Activated CD8-positive, alpha-beta T cell treated with anti-CD3 and anti-CD28 coated beads for 36 hours (primary cell): ENCODE measurements at regions not wholly inside any gene's neighbourhood (a gene's known extent, or its start where the extent isn't known, plus 50 kb on each side); places are given as distances from the start of the nearest gene placed in this dataset.

Experiments used
- ATAC-seq: fragments of 200-7000 bp; cut with Tn5 transposase; one replicate; pipeline ENCODE4 v1.10.0; 2021; ENCODE audit warnings: mild to moderate bottlenecking, moderate library complexity
- CTCF ChIA-PET: fragments of 350-600 bp; sonication (Branson Sonifier 250); formaldehyde crosslinking; loops from one replicate; lab custom pipeline; 2021; ENCODE audit warnings: antibody characterized with exemption; lab: Charles Lee
- POLR2A ChIA-PET: fragments of 350-600 bp; sonication (Branson Sonifier 250); formaldehyde crosslinking; loops from one replicate; lab custom pipeline; 2021; ENCODE audit warnings: antibody characterized with exemption; lab: Charles Lee
- DNase-seq: peaks from one replicate; pipeline ENCODE4 v3.0.0-alpha.2; 2020
- H3K27ac Mint-ChIP-seq: one replicate; pipeline ENCODE4 v1.8.0; 2021; ENCODE audit warnings: mild to moderate bottlenecking, mixed read lengths
- H3K27me3 Mint-ChIP-seq: one replicate; pipeline ENCODE4 v1.8.0; 2021; ENCODE audit warnings: mixed read lengths
- H3K36me3 Mint-ChIP-seq: one replicate; pipeline ENCODE4 v1.8.0; 2021; ENCODE audit warnings: low read depth, mixed read lengths
- H3K4me1 Mint-ChIP-seq: one replicate; pipeline ENCODE4 v1.8.0; 2021; ENCODE audit warnings: low read depth, mixed read lengths
- H3K4me3 Mint-ChIP-seq: one replicate; pipeline ENCODE4 v1.8.0; 2021; ENCODE audit warnings: mild to moderate bottlenecking, moderate library complexity, mixed read lengths
- H3K9me3 Mint-ChIP-seq: one replicate; pipeline ENCODE4 v1.8.0; 2021; ENCODE audit warnings: mixed read lengths
- intact Hi-C: fragments of 100-400 bp; cut with micrococcal nuclease; formaldehyde crosslinking; loops from one replicate; pipeline ENCODE4 v1.10.0; 2022
- TF ChIP-seq, protein P1 (sequence below): fragments of 200-600 bp; IDR thresholded peaks from one replicate; pipeline ENCODE4 v1.8.0; 2022; ENCODE audit warnings: antibody characterized with exemption, mild to moderate bottlenecking

DNA sequence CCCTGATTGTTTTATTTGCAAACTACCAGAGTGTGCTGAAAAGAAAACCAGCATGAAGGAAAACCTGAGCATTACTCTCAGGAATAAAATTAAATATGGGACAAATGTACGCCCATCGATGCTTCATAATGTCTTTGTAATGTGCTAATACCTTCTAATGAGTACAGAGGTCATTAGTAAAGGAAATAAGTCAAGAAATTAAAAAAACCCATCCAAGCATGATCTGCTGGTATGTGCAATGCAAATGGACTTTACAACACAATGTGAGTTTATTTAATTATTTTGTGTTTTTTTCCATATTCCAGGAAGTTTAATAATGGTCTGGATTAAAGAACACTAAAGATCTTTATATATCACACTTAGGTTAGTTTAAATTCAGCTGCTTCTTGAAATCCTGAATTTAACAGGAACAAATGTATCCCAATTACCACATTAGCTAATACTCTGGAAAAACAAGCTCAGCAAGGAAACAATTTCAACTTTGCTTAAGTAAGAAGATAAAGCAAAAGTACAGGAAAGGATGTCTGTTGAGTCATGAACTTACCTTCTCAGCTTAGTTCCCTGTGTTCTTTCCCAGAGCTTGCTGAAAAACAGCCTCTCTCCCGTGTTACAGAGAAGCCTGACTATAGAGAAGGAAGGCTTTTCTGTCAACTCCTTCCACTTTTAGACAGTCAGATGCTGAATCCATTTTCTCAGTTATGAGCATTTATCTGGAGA, 179.3 kb upstream of the TMEM260 start:
- H3K4me3 Mint-ChIP-seq: no peak overlapping the region
- intact Hi-C loops: no loop called here
- peaks cover 4% of the 10 kb centered on the region for H3K27me3 Mint-ChIP-seq
- CTCF ChIA-PET: interaction anchor here (0.9 kb wide), 1 partner anchor 12 kb away, joined by 3 read pairs; no protein-coding TSS in a partner anchor
- H3K4me1 Mint-ChIP-seq: no peaks in the 10 kb centered on the region
- POLR2A ChIA-PET: no interaction called here
- DNase-seq (no peak), ATAC-seq (no peak)
- H3K36me3 Mint-ChIP-seq: no peaks in the 10 kb centered on the region
- H3K9me3 Mint-ChIP-seq: peaks cover 7% of the 10 kb centered on the region
- TF ChIP-seq, protein P1, sequence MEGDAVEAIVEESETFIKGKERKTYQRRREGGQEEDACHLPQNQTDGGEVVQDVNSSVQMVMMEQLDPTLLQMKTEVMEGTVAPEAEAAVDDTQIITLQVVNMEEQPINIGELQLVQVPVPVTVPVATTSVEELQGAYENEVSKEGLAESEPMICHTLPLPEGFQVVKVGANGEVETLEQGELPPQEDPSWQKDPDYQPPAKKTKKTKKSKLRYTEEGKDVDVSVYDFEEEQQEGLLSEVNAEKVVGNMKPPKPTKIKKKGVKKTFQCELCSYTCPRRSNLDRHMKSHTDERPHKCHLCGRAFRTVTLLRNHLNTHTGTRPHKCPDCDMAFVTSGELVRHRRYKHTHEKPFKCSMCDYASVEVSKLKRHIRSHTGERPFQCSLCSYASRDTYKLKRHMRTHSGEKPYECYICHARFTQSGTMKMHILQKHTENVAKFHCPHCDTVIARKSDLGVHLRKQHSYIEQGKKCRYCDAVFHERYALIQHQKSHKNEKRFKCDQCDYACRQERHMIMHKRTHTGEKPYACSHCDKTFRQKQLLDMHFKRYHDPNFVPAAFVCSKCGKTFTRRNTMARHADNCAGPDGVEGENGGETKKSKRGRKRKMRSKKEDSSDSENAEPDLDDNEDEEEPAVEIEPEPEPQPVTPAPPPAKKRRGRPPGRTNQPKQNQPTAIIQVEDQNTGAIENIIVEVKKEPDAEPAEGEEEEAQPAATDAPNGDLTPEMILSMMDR: no peak
- no peak overlapping the region for H3K27ac Mint-ChIP-seq

DNA sequence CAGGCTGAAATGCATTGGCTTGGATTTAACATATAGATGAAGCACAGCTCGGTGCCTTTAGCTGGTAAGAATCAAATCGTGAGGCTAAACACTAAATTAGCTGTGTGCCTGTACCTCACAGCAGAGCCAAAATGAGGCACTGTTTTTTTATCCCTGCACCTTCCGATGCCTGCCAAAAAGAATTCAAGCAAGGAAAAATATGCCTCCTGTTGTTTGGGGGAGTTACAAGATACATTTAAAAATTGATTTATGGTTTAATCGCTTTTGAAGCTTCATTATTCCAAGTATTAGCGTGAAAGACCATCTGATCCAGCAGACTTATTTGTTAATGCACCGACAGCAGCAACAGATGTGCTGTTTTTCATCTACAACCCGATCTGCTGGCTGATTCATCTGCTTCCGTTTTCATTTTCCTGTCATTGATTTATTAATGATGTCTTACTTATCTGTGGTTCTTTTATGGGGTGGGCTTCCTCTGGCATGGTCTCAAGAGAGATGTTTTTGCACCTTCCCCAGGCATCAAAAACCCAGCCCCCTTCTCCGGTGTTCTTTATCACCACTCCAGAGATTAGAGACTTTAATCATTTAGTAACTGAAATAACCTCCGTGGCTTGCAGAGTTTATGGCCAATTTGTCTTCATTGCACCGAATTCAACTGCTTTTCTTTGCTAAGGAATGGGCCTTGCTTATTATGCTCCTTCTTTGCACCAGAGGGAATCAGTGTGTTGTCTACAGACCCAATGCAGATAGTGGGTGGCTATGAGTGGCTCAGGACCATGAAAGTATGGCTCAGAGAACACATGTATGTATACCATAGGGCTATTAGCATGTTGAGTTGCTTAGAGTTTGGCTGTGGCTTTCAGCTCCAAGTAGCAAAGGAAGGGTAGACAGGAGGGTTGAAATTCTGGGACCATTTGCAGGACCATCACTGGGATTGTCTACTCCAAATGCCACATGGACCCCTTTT, 166.8 kb upstream of the TMEM260 start:
- TF ChIP-seq, protein P1: no peak
- peak overlapping the region; percentile 27 for H3K4me3 Mint-ChIP-seq
- POLR2A ChIA-PET: no interaction called here
- H3K27ac Mint-ChIP-seq: no peak overlapping the region
- peaks cover 5% of the 10 kb centered on the region for H3K27me3 Mint-ChIP-seq
- H3K36me3 Mint-ChIP-seq: no peaks in the 10 kb centered on the region
- intact Hi-C loops: no loop called here
- peaks cover 12% of the 10 kb centered on the region for H3K4me1 Mint-ChIP-seq
- no peak for ATAC-seq
- H3K9me3 Mint-ChIP-seq: peaks cover 6% of the 10 kb centered on the region
- DNase-seq: no peak
- CTCF ChIA-PET: interaction anchor here (1.0 kb wide), 1 partner anchor 12 kb away, joined by 3 read pairs; no protein-coding TSS in a partner anchor

DNA sequence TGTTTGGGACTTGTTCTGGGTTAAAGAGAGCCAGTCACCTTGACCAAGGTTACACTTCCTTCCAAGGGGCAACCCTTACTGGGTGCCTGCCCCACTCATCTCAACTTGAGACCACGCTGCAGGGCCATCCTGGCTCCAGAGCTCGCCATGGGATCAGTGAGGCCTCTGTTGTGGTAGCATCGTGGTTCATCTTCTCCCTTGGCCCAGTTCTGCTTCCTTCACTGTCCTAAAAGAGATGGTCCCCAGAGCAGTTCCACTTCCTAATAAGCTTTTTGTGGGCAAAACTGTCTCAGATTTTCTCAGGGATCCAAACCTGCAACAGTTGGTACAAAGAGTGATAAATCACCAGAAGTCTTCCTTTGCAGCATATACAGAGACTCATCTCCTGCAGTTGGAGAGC, 165.9 kb upstream of the TMEM260 start:
- Mint-ChIP-seq H3K4me3 (no peak overlapping the region), H3K27me3 (peaks cover 5% of the 10 kb centered on the region), H3K9me3 (peaks cover 5% of the 10 kb centered on the region), H3K27ac (no peak overlapping the region), H3K36me3 (no peaks in the 10 kb centered on the region), H3K4me1 (peaks cover 12% of the 10 kb centered on the region)
- TF ChIP-seq, protein P1: no peak
- ChIA-PET POLR2A (interaction anchor here (0.6 kb wide), 1 partner anchor 206 kb away, joined by 3 read pairs; no protein-coding TSS in a partner anchor), CTCF (no interaction called here)
- DNase-seq: no peak
- intact Hi-C loops: no loop called here
- no peak for ATAC-seq

DNA sequence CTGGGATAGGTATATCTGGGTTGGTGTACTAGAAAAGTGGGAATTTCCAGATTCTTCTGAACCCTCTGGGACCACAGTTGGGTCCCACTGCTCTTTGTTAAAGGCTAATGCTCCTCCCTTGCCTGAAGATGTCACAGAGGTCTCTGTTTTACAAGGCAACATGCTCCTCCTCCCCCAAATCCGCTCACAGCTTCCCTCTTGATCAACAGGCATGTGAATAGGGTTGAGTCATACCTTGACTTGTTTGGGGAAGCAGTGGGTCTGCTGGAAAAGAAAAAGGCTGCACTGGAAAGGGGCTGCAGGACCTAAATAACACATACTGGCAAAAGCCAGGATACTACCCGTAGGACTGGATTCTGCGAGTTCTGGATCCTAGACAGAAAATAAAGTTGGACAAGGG, 165.4 kb upstream of the TMEM260 start:
- POLR2A ChIA-PET: no interaction called here
- Mint-ChIP-seq H3K4me3 (no peak overlapping the region), H3K36me3 (no peaks in the 10 kb centered on the region), H3K27ac (no peak overlapping the region), H3K4me1 (peaks cover 12% of the 10 kb centered on the region), H3K9me3 (peaks cover 3% of the 10 kb centered on the region), H3K27me3 (peaks cover 5% of the 10 kb centered on the region)
- ATAC-seq: no peak
- TF ChIP-seq, protein P1: no peak
- CTCF ChIA-PET: no interaction called here
- DNase-seq: no peak
- intact Hi-C loops: no loop called here

DNA sequence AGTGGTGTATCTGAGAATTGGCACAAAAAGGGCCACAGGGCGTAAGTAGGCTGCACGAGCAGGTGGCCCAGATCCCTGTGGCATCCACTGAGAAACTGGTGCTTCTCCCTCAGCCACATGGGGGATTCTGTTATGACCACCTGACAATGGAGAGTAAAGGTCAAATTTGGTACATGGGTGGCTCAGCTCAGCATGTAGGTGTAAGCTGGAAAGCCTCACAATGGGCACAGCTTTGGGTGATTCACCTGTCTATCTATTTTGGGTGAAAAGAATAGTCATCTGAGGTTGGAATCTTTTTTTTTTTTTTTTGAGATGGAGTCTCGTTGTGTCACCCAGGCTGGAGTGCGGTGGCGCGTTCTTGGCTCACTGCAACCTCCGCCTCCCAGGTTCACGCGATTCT, 163.4 kb upstream of the TMEM260 start:
- DNase-seq (no peak), ATAC-seq (no peak)
- H3K27me3 Mint-ChIP-seq: peaks cover 5% of the 10 kb centered on the region
- TF ChIP-seq, protein P1: no peak
- ChIA-PET CTCF (no interaction called here), POLR2A (no interaction called here)
- H3K27ac Mint-ChIP-seq: no peak overlapping the region
- intact Hi-C loops: no loop called here
- no peaks in the 10 kb centered on the region for H3K36me3 Mint-ChIP-seq
- H3K9me3 Mint-ChIP-seq: no peaks in the 10 kb centered on the region
- peaks cover 12% of the 10 kb centered on the region for H3K4me1 Mint-ChIP-seq
- no peak overlapping the region for H3K4me3 Mint-ChIP-seq
